Transverse colon (tissue), 4 donors: ENCODE measurements at regions not wholly inside any gene's neighbourhood (a gene's known extent, or its start where the extent isn't known, plus 50 kb on each side); places are given as distances from the start of the nearest gene placed in this dataset.

Source experiments
- DNase-seq: peaks from one replicate; pipeline ENCODE4 v3.0.0-alpha.2; 2019
- H3K27ac ChIP-seq, 4 donors: fragments of 200-600 bp; sonication (generic); 2 replicates each; pipeline ENCODE4 v1.5.1; 2016 to 2018; ENCODE audit warnings: inconsistent platforms in 4 of 4
- H3K27me3 ChIP-seq: fragments of 200-600 bp; sonication (generic); 2 replicates; pipeline ENCODE4 v1.5.1; 2017; ENCODE audit warnings: inconsistent platforms
- H3K36me3 ChIP-seq, 4 donors: fragments of 200-600 bp; sonication (generic); 2 replicates each; pipeline ENCODE4 v1.5.1; 2017 to 2019; ENCODE audit warnings: inconsistent platforms in 4 of 4
- H3K4me1 ChIP-seq, 4 donors: fragments of 200-600 bp; sonication (generic); 2 replicates each; pipeline ENCODE4 v1.5.1; 2017 to 2020; ENCODE audit warnings: inconsistent platforms in 4 of 4
- H3K4me3 ChIP-seq, 4 donors: fragments of 200-600 bp; sonication (generic); 1 replicate in 1 of 4; 2 replicates in 3 of 4; pipeline versions ENCODE4 v1.5.1 to v1.6.1; 2017 to 2019; ENCODE audit warnings: inconsistent platforms in 4 of 4
- H3K9me3 ChIP-seq, 2 donors: fragments of 200-600 bp; sonication (generic); 2 replicates each; pipeline ENCODE4 v1.5.1; 2017 to 2019; ENCODE audit warnings: inconsistent platforms in 2 of 2
- EP300 ChIP-seq: sonication (generic); formaldehyde crosslinking; IDR thresholded peaks from one replicate; pipeline ENCODE4 v1.6.1; 2017; ENCODE audit warnings: antibody characterized with exemption, low read depth
- POLR2A ChIP-seq: fragments of 450-650 bp; IDR thresholded peaks from one replicate; pipeline ENCODE4 v1.6.1; 2016; ENCODE audit warnings: antibody characterized with exemption, mild to moderate bottlenecking, moderate library complexity
- POLR2AphosphoS5 ChIP-seq, 3 donors: sonication (generic); formaldehyde crosslinking; IDR thresholded peaks; one replicate each; pipeline ENCODE4 v1.6.1; 2016; ENCODE audit warnings: antibody characterized with exemption in 3 of 3
- WGBS, 2 donors: methylation state at CpG; one replicate each; pipeline ENCODE4 v1.1.5; 2018; ENCODE audit warnings: low coverage in 1 of 2; 5-methylcytosine and 5-hydroxymethylcytosine counted together
- in situ Hi-C, 4 donors: fragments of 200-750 bp; cut with MboI; loops; one replicate each; pipeline versions ENCODE4 v1.15.0 to v1.15.1; 2017; ENCODE audit warnings: low sequenced_read_pairs in 3 of 4, low pct_ligation_motif_present in 1 of 4, low pct_unique_long_range_greater_than_20kb in 1 of 4
- intact Hi-C: fragments of 100-400 bp; cut with DNase I; formaldehyde crosslinking; loops from one replicate; pipeline ENCODE4 v1.15.1; 2023; ENCODE audit warnings: low total_unique reads
- TF ChIP-seq, protein P1 (sequence below), 5 experiments: fragments of 200-600 bp in 3 of 5; fragments of 450-650 bp in 2 of 5; sonication (generic) in 3 of 5; IDR thresholded peaks; 1 replicate in 2 of 5; 2 replicates in 3 of 5; pipeline ENCODE4 v1.5.1; 2016 to 2017; ENCODE audit warnings: antibody characterized with exemption in 5 of 5, inconsistent platforms in 3 of 5, mild to moderate bottlenecking in 2 of 5, moderate library complexity in 1 of 5

DNA sequence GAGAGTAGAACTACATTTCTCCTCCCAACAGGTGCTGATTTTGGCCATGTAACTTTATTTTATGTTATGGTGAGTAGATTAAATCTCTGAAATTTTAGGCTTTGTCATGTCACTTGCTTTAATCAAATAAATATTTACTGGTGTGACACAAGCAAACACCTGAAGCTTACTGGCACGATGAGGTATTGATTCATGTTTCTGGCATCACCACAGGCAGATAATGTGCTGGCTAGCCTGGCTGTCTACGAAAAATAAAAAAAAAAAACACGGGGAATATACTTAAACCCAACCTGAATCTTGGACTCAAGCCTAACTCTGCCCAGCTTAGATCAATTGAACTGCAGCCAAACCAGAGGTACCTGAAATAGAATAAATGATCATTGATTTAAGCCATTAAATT is 65.6 kb upstream of the CADM2 start:
- Histone ChIP-seq H3K9me3 (peaks cover 0 to 15% of the 10 kb centered on the region in 2 donors), H3K4me3 (no peak overlapping the region), H3K4me1 (no peaks in the 10 kb centered on the region), H3K27me3 (no peaks in the 10 kb centered on the region), H3K36me3 (no peaks in the 10 kb centered on the region), H3K27ac (no peak overlapping the region)
- intact Hi-C loops (no loop called here), in situ Hi-C loops (no loop called here)
- WGBS, 2 donors = 43 to 66% methylated on average over 3 of the region's 3 CpGs
- no peak for DNase-seq
- TF ChIP-seq, protein P1, sequence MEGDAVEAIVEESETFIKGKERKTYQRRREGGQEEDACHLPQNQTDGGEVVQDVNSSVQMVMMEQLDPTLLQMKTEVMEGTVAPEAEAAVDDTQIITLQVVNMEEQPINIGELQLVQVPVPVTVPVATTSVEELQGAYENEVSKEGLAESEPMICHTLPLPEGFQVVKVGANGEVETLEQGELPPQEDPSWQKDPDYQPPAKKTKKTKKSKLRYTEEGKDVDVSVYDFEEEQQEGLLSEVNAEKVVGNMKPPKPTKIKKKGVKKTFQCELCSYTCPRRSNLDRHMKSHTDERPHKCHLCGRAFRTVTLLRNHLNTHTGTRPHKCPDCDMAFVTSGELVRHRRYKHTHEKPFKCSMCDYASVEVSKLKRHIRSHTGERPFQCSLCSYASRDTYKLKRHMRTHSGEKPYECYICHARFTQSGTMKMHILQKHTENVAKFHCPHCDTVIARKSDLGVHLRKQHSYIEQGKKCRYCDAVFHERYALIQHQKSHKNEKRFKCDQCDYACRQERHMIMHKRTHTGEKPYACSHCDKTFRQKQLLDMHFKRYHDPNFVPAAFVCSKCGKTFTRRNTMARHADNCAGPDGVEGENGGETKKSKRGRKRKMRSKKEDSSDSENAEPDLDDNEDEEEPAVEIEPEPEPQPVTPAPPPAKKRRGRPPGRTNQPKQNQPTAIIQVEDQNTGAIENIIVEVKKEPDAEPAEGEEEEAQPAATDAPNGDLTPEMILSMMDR (IDR thresholded peaks at IDR 0.05) = no peak
- TF ChIP-seq POLR2AphosphoS5 (IDR thresholded peaks at IDR 0.05) (no peak), POLR2A (no peak), EP300 (no peak)

DNA sequence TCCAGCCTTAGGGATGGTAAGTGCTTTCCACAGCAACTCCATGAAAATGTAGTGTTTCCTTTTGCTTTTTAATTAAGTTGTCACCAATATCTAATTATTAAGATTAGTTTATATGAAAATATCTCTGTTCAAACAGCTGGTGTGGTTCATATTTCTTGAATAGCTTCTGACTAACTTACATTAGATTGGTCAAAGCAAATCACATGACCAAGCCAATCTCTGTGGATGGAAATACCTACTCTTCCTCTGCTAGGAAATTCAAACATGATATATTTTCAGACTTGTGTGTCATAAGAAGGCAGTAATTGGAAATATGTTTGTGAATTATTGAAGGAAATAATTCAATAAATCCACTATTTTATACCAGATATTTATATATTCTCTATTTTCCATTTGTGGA is 54.6 kb upstream of the CADM2 start:
- Histone ChIP-seq H3K4me3 (no peak overlapping the region), H3K27ac (no peak overlapping the region), H3K9me3 (no peaks in the 10 kb centered on the region), H3K36me3 (no peaks in the 10 kb centered on the region), H3K4me1 (no peaks in the 10 kb centered on the region), H3K27me3 (no peaks in the 10 kb centered on the region)
- in situ Hi-C loops = no loop called here
- no peak for TF ChIP-seq POLR2A
- no peak for TF ChIP-seq EP300
- TF ChIP-seq, protein P1 (IDR thresholded peaks at IDR 0.05) = no peak
- TF ChIP-seq POLR2AphosphoS5 (IDR thresholded peaks at IDR 0.05) = no peak
- DNase-seq = no peak
- intact Hi-C loops = no loop called here

DNA sequence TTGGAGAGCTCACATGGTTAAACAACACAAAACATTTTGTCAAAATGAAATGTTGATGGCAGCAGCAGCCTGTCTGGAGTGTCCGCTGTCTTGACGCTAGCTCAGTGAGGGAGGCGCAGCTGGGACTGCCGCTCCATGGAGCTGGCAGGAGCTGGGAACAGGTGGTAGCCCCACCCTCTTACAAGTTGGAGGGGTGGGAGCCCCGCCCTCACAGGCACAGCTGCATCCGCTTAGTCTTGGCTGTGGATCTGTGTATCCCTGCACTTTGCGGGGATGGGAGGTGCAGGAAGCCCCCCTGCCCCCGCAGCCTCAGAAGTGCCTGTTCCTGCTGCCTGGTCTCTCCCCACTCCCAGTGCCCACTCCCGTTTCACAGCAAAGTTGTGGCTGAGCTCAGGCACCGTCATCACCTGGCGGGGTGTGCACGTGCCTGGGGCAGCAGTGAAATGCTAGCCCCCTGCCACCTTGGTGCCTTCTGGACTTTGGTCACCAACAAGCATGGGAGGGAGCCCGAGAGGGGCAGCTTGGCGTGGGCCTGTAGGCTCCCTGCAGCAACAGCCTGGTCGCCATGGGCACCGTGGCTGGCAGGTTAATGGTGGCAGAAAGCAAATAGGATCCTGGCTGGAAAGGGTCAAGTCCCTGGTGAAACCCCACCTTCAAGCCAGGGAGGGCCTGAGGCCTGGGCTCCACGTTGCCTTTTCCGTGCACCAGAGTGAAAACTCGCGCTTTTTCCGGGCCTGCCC is 53.8 kb upstream of the CADM2 start:
- no peak for DNase-seq
- no peaks in the 10 kb centered on the region for H3K27me3 ChIP-seq
- no peak overlapping the region for H3K27ac ChIP-seq
- H3K36me3 ChIP-seq = no peaks in the 10 kb centered on the region
- H3K9me3 ChIP-seq = no peaks in the 10 kb centered on the region
- H3K4me3 ChIP-seq = no peak overlapping the region
- TF ChIP-seq POLR2A (no peak), EP300 (no peak), POLR2AphosphoS5 (IDR thresholded peaks at IDR 0.05) (no peak)
- TF ChIP-seq, protein P1 (IDR thresholded peaks at IDR 0.05) = no peak
- in situ Hi-C loops = no loop called here
- intact Hi-C loops = no loop called here
- WGBS, 2 donors = 87% methylated on average over 18 of the region's 21 CpGs; no CpG with 5 or more reads in 1 of the 2 donors
- no peaks in the 10 kb centered on the region for H3K4me1 ChIP-seq

DNA sequence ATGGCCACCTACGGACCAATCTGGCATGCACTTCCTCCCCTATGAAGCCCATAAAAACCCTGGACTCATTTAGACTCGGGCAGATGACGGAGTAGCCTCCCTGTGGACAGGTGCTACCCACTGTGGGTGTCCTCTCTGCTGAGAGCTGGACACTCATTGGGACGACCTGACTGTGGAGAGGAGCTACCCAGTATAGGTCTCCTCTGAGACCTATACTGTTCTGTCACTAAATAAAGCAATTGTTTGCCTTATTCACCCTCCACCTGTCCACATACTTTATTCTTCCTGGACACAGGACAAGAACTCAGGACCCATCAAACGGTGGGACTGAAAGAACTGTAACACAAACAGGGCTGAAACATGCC is 53.3 kb upstream of the CADM2 start:
- TF ChIP-seq POLR2A (no peak), POLR2AphosphoS5 (IDR thresholded peaks at IDR 0.05) (no peak), EP300 (no peak)
- TF ChIP-seq, protein P1 (IDR thresholded peaks at IDR 0.05) = no peak
- no peak for DNase-seq
- Histone ChIP-seq H3K9me3 (no peaks in the 10 kb centered on the region), H3K4me3 (no peak overlapping the region), H3K27ac (no peak overlapping the region), H3K36me3 (no peaks in the 10 kb centered on the region), H3K27me3 (no peaks in the 10 kb centered on the region), H3K4me1 (no peaks in the 10 kb centered on the region)
- intact Hi-C loops (no loop called here), in situ Hi-C loops (no loop called here)
- WGBS, 2 donors = 76% methylated on average over 5 of the region's 5 CpGs; no CpG with 5 or more reads in 1 of the 2 donors
